ENCODE measurements at regions not wholly inside any gene's neighbourhood (a gene's known extent, or its start where the extent isn't known, plus 50 kb on each side); places are given as distances from the start of the nearest gene placed in this dataset.

DNA sequence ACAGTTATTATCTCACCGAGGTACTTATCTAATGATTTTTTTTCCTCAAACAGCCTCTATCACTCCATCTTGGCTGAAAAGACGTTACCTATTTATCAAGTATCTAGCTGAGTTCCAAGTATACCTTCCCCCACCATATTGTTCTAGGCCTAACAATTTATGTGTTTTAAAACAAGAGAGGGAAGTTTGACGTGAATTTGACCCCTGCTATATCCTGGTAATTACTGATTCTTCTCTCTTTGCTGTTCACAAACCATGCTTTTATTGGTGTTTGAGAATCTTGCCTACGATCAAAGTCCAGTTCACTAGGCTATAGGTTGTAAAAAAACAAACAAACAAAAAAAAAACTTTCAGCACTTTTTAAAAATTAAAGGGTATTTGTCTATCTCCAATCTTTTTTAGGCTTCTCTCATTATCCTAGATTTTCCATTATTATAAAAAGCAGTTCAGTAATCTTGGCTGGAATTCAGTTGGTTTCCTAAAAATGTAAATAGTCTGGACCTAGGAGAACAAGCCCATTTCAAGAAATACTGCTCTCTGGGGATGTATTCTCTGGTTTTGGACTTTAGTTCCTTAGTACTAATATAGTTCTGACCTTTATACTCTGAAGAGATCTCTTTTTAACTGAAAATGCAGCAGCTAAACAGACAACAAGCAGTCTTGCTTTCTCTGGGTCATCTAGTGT is 505.4 kb downstream of the CPS1 start:
- no peak for DNase-seq (ENCODE audit: low read depth in 2 of 2)

DNA sequence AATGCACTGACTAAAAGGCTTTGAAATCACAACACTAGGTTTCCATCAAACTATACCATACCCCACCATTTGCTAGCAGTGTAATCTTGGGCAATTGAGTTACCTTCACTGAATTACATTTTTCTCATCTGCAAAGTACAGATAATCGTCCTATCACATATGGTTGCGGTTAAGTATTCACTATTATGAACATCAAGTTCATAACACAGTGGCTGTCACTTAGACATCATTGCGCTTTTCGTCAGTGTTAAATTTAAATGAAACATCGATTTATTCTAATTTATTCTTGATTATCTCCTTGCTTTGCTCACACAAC is 505.9 kb downstream of the CPS1 start:
- DNase-seq (ENCODE audit: low read depth in 2 of 2), result no peak

DNA sequence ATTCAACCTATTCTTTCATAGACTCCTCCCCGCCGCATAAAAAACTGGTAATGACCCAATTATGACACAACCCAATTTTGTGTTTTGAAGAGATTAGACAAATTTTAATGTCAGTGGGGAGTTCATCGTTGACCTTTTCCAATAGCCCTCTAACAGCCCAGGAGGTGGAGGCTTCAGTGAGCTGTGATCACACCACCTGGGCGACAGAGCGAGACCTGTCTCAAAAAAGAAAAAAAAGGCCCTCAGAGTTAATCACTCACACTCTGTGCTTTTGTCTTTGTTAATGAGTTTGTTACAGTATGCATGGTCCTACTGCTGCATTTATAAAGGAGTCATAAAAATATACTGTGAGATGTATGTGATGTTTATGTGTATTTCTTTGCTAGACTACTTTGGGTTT is 510.6 kb downstream of the CPS1 start:
- DNase-seq (ENCODE audit: low read depth in 2 of 2), result no peak

DNA sequence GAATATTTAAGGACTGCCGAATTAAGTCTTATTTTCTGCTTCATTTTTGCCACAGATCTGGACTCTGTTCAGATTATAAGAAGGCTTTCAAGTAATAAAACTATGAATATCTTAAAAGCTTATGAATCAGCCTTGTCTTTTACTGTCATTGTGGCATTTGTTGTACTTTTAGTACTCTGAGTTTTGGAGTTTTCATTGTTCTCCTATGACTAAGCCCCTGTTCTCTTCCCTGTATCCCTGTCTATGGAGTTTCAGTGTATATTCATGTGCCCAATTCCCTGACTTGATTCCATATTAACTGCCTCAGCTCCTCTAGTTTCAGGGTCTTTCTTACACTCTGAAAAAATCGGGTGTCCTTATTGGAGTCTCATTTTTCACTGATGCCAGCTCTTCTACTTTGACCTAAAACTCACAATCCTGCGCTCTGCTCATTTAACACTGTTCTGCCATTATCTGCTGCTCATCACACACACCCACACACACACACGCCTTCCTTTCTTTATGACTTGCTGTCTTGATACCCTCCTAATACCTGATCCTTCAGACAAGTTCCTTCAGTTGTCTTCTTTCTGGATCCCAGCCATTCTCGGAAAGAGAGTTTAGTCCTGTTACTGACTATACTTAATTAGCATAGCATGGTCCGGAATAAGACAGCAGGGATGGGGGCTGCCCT is 511.8 kb downstream of the CPS1 start:
- DNase-seq (ENCODE audit: low read depth in 2 of 2), result no peak

DNA sequence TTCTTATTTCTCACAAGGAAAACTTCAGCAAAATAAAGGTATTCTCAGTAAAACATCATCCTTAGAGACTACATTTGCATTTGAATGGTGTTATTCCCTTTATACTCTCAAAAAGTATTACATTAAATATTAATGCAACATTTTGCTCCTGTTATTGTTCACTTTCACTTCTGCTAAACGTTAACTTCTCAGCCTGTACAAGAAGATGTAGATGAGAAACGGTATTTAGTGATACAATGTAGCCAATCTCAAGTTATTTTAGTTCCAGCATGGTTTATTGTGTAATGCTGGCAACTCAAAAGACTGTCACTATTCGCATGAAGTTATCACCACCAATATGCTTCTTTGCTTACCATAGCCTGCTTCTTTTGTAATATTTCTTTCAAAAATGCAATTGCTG is 514.1 kb downstream of the CPS1 start:
- DNase-seq (ENCODE audit: low read depth in 2 of 2), result no peak

DNA sequence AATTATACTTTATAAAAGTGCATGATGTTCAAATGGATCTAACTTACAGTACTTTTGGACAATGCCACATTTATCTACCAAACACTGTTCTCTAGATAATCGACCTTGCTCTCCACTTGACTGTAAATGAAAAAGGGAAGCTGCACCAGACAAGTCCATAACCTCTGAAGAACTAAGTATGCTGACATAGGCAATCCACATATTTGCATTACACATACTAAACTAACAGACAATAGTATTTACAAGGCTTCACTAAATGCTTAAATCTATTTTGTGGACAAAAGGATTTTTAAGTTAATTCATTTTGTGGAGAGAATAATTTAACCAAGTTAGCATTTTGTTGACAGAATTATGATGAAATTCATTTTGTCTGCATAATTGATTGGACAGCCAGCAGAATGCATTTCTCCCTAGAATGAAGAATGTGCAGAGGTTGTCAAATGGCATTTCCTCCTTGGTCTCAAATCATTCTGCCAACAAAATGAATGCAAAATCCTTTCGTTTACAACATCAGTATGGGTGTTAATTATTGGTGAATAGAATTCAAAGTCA is 520.9 kb downstream of the CPS1 start:
- DNase-seq (ENCODE audit: low read depth in 2 of 2), result no peak

DNA sequence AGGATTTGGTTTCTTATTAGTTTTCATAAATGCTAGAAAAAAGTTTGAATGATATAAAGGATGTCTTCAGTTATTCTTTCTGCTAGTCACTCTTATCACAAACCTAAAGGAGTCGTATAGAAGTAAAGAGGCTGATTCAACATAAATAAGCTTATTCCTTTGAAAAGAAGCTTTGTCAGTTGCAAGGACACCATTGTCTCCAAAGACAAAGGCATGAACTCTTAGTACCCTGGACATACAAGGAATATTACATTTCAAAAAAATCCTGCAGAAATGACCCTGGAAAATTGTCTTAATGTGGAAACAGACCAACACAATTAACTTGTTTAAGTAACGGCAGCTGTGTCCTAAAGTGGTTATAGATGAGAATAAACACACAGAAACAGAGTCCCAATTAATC is 528.0 kb downstream of the CPS1 start:
- no peak for DNase-seq (ENCODE audit: low read depth in 2 of 2)

DNA sequence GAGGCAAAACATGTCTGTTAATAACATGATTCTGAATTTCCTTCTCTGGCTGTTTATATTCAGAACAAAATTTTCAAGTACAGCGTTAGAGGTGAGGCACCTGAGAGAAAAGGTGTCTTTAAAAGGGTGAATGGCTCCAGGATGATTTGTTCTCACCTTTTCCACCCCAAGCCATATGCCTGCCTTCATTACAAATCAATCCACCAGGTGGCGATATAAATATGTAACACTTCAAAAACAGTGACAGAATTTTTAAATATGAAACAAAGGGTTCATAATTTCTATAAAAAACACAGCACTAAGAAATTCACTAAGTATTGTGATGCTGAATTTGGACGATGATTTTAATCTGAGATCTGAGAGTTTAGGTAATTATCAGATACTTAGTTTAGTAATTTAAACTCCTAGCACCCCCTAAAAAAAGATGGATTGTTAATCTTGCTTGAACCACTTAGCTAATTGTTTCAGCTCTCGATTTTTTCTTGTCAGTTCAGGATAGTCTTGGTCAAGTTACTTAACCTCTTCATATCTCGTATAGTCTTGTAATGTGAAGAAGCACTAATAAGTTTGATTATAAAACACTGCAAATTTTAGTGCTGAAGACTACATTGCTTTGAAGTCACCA is 528.8 kb downstream of the CPS1 start:
- DNase-seq (ENCODE audit: low read depth in 2 of 2), result peak; percentile 26 to 55

DNA sequence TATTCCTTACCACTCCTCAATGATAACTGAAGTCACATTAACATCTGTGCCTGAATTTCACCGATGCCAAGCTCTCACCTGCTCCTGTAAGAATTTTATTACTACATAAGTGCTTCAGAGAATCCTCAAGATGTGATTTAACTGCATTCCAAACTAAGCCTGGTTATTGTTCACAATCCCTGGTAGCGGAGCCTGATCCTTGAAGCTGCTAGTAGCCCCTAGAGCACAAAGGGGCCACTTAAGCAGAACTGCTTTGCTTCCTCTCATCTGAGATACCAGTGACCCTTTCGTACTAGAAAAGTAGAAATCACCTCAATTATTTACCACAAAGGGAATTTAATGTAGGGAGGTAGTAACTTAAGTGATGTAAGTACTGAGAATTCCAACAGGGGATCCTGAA is 529.6 kb downstream of the CPS1 start:
- DNase-seq (ENCODE audit: low read depth in 2 of 2), result no peak

DNA sequence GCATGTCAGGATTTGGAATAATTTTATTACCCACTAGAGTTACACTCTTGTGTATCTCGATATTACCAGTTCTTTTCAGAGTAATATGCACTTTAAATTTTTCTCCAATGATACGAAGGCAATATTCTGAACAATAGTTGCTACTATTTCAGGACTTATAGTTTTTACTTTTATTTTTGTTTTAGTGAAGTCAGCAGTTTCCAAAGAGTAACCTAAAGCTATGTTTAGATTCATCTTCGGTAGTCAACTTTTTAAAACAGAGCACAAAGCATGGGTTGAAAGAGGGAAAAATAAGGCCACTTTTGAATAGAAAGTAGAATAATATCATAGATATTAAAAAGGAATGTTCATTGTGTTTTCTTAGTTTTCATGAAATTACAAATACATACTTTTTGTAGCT is 532.7 kb downstream of the CPS1 start:
- no peak for DNase-seq (ENCODE audit: low read depth in 2 of 2)

DNA sequence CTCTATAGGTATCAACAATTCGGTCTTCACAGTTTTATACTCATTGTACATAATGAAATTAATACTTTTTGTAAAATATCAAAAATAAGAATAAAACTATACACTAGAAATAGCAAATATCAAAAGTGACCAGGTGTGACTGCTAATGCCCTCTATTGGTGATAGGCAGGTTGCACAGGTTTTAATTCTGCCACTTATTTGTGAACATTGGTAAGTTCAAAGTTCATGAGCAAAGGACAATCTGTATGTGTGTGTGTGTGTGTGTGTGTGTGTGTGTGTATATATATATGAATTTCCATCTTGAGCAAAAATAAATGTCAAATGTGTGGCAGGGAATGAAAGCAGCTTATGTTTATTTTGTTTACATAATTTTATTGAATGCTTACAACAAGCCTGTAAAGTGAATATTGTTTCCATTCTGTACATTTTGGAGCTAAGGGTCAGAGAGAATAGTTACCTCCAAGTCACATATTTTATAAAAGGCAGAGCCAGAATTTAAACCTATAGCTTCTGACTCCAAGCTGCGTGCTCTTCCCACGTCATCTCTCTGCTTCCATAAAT is 537.4 kb downstream of the CPS1 start:
- DNase-seq (ENCODE audit: low read depth in 2 of 2), result peak; percentile 1 to 30

DNA sequence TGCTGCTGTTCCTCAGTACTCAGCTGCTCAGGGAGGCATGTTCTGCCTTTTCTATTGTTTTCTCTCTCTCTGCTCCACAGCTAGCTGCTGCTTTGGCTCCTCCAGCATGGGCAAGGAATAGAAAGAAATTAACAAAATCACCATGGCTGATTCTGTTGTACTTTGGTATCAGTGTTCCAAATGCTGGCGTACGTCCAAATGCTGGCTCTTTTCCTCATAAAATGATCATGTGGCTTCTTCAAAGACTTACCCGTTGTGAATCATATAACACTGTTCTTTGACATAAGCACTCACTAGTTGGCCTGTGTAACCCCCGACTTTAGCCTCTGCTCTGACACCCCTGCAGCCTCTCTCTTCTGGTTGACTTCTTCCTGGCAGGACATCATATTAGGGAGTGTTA is 547.6 kb downstream of the CPS1 start:
- DNase-seq (ENCODE audit: low read depth in 2 of 2), result peak in 1 of 2 donors; percentile 1

DNA sequence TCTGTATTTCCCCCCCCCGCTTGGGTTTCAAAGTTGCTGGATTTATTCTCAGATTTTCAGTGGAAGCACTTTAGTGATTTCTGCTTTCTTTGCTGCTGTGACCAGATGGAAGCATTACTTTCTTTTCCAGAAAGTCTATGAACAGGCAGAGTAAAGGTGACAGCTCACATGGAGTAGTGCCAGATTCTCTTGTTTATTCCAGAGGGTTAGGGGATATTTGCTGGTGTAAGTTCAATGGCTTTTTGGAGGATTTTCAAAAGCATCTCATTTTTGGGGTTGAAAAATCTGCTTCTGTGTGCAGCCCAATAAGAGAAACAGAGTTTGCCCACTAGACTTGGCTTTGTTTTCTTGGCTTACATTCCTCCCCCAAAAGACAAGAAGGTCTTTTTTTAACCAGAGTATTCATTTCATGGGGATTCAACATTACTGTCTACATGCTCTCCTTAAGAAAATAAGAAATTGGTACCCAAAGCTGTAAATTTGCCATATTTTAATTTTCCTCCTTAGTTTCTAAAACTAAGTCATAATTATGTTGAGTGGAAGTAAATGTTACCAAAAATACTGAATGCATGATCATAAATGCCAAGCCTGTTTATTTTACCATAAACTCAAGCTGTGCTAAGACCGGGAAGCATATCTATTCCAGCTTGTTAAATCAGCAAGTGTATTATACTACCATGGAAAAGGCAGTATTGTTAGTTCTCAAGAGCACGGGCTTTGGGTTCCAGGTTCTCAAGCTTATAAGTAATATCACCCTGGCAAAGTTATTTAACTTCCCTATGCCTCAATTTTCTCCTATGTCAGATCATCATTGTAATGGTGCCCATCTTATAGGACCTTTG is 557.2 kb downstream of the CPS1 start:
- DNase-seq (ENCODE audit: low read depth in 2 of 2), result no peak

DNA sequence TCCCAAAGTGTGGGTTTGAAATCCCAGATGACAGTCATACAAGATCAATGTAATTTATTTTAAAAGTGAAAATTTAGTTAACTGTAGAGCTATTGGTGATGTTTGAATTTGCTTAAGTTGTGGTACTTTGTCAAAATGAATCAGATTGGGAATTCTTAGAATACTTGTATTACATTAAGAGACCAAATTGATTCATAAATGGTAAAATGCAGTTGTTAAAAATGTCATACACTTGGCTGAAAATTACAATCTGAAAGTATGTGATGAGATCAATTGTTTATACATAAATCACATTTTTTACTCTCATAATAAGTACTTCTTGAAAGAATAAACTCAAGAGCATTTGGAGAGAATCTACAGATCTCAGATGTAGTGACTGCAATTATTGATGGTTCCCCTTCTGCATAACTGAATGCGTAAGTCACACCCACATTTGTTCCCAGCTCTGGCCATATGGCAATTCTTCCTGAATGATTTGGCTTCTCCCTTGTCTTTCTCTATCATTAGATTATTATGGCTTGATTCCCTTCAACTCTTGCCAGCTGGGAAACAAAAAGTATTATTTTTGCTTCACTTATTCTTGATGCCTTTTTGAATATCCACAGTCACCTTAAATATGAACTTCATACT is 558.5 kb downstream of the CPS1 start:
- DNase-seq (ENCODE audit: low read depth in 2 of 2), result no peak

DNA sequence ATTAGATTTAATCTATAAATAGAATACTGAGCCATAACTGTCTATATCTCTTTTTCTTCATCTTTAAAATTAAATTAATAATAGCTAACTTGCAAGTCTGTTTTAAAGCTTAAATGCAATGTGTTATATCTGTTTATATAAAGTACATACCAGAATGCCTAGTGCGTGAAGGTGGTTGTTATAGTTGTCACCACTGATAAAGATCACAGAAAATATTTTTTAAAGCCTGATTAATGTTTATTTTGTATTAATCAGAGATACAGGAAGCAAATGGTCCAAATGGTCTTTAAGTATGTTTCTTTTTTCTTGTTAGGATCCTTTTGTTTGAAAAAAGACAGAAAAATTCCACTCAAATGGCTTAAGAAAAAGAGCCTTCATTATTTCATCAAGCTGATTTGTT is 560.6 kb downstream of the CPS1 start:
- no peak for DNase-seq (ENCODE audit: low read depth in 2 of 2)

DNA sequence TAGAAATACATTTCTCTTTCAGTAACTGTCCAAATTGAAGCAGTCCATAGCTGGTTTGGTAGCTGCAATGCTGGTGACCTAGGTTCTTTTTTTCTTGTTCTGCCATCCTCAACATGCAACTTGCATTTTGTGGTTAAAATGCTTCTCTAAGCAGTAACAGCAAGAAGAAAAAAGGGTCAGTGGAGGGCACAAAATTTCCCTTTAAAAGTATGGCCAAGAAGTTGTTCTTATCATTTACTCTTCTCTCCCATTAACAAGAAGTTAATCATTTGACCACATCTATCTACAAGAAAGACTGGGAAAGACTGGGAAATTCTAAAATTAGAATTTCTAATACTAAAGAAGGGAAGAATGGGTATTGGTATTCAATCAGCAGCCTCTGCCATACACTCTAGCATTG is 569.9 kb downstream of the CPS1 start:
- no peak for DNase-seq (ENCODE audit: low read depth in 2 of 2)

DNA sequence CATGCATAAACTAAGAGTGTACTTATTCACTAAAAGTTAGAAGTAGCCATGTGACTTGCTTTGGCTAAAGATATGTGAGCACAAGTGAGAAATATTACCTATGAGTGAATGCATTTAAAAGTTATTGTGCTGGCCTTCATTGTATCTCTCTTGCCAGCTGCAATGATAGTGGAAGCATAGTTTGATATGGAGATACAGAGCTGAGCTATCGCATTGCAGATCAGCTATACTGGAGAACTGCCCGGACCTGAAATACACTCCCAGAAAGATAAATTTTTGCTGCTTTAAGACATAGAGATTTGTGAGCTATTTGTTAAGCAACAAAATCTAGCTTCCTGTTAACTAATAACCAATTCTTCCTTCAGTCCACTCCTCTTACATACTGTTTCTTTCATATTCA is 571.1 kb downstream of the CPS1 start:
- no peak for DNase-seq (ENCODE audit: low read depth in 2 of 2)

DNA sequence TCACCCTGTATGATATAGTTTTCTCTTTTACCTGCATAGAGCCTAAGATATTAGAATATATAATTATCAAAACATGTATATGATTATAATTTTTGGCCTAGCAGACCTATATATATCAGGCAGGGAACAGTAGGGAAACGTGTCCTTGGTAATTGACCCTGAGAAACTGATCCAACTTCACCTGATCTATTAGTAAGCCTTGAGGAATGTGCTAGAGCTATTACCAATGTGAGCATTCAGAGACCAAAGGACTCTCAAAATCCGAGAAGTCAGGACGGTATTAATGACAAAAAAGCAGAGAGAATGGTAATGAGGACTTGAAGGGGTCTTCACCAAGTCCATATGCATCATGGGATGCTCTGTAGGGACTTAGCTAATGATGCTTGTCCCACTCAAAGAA is 571.9 kb downstream of the CPS1 start:
- no peak for DNase-seq (ENCODE audit: low read depth in 2 of 2)

DNA sequence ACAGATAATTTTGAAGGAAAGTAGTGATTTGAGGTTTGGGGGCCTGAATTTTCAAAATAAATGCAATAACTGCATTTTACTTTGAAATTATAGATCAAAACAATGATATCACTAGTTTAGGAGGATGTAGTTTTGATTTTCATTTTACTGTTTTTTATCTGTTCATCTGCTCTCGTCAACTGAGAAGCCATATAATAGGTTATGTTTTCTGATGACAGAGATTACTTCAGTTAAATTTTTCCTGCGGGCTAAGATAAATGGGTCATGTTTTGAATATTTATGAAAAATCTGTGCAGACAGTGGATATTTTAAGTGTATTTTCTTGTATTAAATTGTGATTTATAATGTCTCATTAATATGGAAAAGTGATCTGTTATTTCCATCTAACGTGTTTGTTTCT is 573.4 kb downstream of the CPS1 start:
- DNase-seq (ENCODE audit: low read depth in 2 of 2), result no peak

DNA sequence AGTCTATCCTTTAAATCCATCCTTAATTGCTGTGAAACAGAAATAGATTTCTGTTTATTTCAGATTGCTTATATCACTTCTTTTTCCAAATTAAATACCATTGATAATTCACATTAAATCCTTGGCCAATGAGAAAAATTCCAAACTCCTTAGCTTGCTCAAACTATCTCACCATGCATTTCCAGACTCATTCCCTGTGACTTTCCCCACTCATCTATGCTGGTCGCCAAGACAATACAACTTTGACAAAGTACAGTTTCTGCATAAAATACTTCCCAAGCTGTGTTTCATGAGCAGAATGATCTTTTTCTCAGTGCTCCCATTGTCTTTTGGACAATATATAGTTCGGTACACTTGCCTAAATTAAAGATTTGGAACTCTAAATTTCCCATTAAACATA is 575.6 kb downstream of the CPS1 start:
- no peak for DNase-seq (ENCODE audit: low read depth in 2 of 2)

DNA sequence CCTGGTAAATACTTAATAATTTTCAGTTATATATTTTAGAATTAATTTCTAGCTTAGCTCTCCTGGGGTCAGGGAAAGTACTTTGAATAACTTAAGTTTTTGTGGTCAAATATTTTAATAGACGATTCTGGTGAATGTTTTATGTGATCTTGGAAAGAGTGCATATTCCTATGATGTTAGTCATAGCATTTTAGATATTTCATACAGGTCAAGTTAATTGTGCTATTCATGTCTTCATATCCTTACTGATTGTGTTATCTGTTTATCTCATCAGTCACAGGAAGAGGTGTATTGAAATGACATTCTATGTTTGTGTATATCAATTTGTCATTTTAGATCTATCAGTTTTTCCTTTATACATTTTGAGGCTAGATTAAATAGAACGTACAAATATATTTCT is 576.2 kb downstream of the CPS1 start:
- DNase-seq (ENCODE audit: low read depth in 2 of 2), result no peak

Data from lung microvascular endothelial cell (primary cell).